HG03432 (cell line): ENCODE measurements at regions not wholly inside any gene's neighbourhood (a gene's known extent, or its start where the extent isn't known, plus 50 kb on each side); places are given as distances from the start of the nearest gene placed in this dataset.
"Not testable (repeated sequence)": the region's sequence is repeated elsewhere in the genome, so short reads cannot be mapped to it uniquely, and the experiment has no call there.

Experiments
- ATAC-seq: cut with Tn5 transposase; IDR thresholded peaks from one replicate; pipeline ENCODE4 v1.9.1; 2021; ENCODE audit warnings: mild to moderate bottlenecking, moderate library complexity; ENCODE audit not compliant: unreplicated experiment

- ATAC-seq: no peak
Observed at GRCh38 chr9:99472240-99472915, 250.3 kb downstream of the SEC61B start.

DNA sequence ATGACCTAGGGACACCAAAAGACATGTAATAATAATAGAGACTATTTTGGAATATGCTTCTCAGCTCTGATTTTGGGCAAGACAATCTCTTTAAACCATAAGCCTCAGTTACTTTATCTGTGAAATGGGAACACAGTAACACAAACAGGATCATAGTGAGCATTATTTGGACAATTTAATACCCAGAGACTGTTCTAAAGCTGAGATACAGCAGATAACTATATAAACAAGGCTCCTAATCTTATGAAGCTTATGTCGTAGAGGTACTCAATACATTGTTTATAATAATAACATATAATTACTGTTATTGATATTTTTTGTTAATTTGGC lies 250.8 kb downstream of the SEC61B start:
- no peak for ATAC-seq

GRCh38 chr9:99474186-99474585 lies 252.1 kb downstream of the SEC61B start:
- no peak for ATAC-seq

DNA sequence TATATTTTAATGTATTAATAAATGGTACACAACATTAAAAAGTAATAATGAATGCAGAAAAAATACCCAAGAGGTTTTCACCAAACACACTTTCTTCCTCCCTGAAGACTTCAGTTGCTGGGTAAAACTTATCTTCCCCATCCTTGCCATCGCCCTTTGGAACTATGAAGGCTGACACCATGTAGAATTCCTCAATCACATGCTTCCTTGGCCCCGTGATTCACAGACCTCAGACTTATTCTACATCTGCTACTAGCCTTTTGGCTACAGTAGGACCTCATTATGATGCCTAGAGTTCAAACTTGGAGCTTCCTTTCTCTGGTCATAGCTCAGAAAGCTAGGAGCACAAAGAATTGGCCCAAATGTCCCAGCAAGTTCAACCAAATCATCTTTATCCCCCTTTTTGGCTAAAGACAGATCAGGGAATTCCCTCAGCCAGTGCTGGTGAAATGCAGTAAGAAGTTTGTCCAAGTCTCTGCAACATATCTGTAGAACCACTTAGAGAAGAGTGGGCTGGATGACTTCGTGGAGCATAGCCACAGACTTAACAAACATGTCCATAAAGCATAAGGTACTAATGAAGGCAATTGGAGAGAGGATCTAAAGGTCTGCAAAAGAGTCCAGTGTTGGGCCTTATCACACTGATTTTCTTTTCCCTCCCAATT lies 253.5 kb downstream of the SEC61B start:
- no peak for ATAC-seq

DNA sequence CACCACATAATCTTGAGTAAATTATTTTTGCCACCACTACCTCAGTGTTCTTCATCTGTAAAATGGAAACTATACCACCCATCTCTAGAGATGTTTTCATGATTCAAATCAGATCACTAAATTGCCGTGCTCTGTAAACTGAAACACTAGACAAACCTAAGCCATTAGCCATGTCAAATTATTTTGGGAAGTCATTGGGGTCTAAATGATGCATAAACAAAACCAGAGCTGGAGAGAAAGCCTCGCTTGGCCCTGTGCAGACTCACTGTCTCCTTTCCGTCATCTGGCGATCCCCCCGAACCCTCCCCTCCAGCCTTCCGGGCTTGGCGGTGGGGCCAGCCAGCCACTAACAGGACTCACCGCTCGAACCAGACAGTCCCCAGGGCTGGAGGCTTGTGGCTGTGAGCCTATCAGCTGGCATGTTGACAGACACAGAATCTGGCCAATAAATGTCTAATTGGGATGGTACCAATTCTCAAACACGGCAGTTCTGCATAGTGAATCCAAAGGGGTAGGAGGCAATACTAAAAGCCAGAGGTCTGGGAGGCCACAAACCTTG lies 256.5 kb downstream of the SEC61B start:
- ATAC-seq: no peak

DNA sequence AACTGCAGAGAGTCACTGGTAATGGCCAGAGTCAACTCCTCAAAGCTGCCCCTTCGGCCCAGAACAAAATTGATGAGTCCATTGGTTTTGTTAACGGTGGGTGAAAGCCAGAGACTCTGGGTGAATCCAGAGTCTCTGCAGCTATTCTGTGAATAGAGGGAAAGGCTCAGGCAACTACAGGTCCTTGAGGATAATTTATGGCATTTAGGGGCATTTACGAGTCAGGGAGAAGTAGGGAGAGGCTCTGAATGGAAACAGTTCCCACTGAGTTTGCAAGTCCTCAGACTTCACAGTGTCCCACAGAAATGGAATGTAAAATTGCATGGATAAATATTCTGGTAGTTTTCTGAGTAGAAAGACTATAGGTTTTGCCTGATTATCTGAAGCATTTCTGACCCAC lies 257.8 kb downstream of the SEC61B start:
- ATAC-seq: no peak

DNA sequence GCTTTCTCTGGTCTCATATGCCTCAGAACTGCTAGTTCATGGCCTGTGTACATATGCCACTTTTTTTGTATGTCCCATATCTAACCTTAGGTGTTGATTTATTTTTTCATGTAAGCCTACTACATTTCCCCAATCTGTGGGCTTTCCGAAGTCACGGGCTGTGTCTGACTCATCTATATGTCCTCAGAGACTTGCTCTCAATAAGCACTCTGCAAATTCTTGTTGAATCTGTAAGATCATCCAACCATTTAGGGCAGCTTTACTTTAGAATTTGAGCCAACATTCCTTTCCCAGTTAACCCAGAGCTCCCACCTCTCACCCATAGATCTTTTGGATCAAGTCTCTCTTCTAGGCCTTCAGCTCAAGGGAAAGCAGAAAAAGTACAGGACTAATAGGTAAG lies 263.4 kb downstream of the SEC61B start:
- ATAC-seq: no peak

DNA sequence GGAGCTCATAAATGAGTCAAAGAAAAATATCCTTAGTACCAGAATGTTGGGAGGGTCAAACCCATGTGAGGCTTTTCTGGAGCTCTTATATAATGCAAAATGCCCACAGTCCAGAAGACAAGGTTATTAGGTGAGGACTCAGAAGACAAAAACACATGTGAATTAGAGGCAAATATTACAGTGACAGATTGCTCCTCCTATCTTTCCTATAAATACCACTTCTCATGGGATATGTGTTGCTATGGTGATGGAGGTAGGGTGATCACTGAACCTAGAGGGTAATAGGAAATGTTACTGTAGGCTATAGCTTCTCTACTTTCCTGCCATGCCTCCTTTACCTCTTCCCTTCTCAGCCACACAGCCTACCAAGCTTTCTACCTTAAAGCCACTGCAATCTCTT lies 264.6 kb downstream of the SEC61B start:
- ATAC-seq: no peak

DNA sequence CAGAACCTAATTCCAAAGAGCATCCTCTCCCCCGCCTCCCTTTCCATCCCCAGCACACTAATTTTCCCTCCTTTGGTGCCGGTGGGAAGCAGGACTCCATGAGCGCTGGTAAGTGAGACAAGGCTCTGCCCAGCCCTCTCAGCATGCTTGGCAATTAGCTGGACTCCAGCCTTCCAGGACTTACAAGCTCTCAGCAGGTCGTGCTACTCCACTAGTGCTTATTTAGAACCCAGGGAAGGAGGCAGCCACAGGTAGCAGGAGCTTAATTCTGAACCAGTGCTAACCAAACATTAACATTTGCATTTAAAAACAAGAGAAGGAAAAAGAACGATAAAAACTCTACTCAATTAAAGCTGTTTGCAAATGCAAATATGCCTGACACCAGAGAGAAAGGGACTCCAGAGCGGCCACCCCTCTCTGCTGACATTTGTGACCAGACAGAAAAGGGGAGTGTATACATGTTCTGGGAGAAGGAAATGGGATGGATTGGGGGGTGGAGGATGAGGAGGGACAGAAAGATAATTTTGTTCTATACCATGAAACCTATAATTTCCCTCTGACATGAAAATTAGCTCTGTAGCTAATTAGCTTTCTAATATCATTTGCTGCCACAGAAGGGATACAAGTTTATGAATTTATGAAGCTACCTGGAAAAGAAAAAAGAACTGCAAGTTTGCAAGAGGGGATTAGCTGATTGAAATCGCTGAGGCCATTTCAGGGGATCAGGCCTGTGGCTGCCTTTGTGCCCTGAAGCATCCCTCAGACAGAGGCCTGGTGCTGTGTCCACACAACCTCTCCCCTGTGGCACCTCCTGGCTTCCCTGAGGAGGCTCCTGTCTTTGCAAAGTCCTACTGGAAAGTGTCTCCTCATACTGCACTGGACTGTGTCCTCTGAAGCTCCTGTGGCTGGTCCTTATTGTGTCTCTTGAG lies 266.3 kb downstream of the SEC61B start:
- ATAC-seq: no peak

- no peak for ATAC-seq
Observed at GRCh38 chr9:99489060-99489413, 267.0 kb downstream of the SEC61B start.

DNA sequence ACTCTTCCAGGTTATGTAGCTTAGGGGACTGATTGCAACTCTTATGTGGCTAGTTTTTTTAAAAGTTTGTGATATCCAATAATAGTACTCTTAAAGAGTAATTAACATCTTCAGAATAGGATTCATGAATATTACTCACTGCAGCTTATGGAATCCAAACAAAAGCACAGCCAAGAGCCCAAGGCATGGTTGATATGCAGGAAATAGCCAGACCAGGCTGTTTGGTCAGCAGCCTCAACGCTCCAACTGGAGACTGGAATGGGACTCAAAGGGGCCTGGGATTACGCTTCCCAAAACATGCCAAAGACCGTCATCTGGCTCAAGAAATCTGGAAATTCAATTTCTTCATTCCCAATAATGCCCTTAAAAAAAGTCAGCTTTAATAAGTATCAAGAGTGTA lies 268.6 kb downstream of the SEC61B start:
- no peak for ATAC-seq

GRCh38 chr9:99491408-99492158 lies 269.5 kb downstream of the SEC61B start:
- ATAC-seq: peak; percentile 67

DNA sequence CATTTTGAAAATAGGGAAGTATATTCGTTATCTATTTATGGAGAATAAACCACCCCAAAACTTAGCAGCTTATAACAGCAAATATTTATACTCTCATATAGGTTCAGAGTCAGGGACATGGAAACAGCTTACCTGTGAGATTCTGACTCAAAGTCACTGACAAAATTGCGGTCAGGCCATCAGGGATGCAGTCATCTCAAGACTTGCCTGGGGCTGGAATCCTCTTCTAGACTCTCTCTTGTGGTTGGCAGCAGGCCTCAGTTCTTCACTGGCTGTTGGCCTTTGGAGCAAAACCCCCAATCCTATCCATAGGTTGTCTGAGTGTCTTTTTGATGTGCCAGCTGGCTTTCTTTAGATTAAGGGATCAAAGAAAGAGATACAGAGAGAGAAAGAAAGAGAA lies 275.6 kb downstream of the SEC61B start:
- no peak for ATAC-seq

- ATAC-seq: not testable (repeated sequence)
Observed at GRCh38 chr9:99498979-99499378, 276.9 kb downstream of the SEC61B start.

DNA sequence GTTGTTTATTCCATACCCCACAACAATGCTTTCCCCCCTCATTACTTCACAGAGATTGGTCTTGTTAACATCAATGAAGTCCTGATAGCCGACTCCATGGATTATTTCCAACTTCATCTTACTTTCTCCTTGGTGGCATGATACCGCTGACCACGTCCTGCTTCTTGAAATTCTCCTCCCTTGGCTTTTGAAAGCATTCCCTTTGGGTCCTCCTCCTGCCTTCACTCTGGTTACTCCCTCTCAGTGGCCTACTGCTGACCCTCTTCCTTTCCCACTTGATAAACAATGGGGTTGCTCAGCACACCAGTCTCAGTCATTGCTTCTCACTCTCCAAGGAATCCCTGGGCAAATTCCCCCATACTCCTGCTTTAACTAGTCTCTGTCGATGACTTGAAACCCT lies 283.9 kb downstream of the SEC61B start:
- ATAC-seq: no peak

- ATAC-seq: no peak
Observed at GRCh38 chr9:99506747-99507348, 284.8 kb downstream of the SEC61B start.

GRCh38 chr9:99509065-99509745 lies 287.1 kb downstream of the SEC61B start:
- ATAC-seq: no peak

- ATAC-seq: no peak
Observed at GRCh38 chr9:99509900-99510535, 287.9 kb downstream of the SEC61B start.

- ATAC-seq: no peak
Observed at GRCh38 chr9:99511723-99512122, 289.6 kb downstream of the SEC61B start.
